GM19438 (cell line): ENCODE measurements at regions not wholly inside any gene's neighbourhood (a gene's known extent, or its start where the extent isn't known, plus 50 kb on each side); places are given as distances from the start of the nearest gene placed in this dataset.
A peak's percentile ranks its signal among the peaks of the same experiment; 100 is the strongest.
"Not testable (repeated sequence)": the region's sequence is repeated elsewhere in the genome, so short reads cannot be mapped to it uniquely, and the experiment has no call there.

ENCODE experiments used
- ATAC-seq: cut with Tn5 transposase; IDR thresholded peaks from one replicate; pipeline ENCODE4 v1.9.1; 2021; ENCODE audit warnings: low read depth; ENCODE audit not compliant: unreplicated experiment

DNA sequence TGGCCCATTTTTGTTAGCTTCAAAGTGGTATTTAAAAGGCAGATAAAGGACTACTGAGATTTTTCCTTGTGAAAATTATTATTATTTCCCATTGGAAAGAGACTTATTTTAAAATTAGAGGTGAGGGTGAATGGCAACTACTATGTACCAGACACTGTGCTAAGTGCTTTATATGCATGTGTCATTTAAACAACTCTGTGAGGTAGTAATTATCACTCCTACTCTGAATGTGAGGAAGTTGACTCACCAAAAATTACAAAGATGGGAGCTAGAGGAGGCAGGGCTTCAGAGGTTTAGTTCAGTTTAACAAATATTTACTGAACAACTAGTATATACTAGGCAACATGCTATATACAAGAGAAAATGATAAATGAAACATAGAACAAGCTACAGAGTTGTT is 78.2 kb downstream of the MSL3 start:
- ATAC-seq = no peak

DNA sequence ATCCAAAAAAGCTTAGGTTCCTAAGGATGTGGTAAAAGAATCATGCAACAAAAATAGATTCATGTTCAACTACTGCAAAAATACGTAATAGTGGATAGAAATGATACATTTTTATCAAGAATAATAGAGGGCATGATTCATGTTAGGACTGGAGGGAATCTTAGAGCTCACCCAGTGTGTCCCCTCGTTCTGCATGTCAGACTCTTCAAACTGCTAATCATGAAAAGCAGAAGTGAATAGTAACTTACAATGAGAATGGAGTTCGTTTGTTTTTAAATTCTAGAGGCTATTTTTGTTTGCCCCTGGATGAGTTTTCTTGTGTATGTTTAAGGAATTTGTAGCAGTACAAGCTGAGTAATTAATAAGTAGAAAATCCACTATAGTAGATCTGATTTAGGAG is 79.4 kb downstream of the MSL3 start:
- no peak for ATAC-seq

DNA sequence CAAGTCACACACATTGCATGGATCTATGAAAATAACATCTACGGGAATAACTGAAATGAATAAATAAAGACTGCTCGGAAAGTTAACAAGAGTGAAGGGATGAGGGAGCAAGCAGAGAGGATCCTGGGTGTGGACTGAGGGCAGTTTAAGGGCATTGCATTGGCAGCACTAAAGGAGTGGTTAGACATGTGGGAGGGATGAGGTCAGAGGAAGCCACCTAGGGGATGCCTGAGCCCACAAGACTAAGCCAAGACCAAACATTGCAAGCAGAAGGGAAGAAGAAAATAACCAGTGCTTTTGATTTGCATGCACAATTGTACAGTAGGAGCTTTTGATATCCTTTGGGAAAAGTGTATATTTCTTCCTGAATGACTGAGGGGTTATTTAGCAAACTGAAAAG is 106.1 kb downstream of the MSL3 start:
- ATAC-seq = no peak

DNA sequence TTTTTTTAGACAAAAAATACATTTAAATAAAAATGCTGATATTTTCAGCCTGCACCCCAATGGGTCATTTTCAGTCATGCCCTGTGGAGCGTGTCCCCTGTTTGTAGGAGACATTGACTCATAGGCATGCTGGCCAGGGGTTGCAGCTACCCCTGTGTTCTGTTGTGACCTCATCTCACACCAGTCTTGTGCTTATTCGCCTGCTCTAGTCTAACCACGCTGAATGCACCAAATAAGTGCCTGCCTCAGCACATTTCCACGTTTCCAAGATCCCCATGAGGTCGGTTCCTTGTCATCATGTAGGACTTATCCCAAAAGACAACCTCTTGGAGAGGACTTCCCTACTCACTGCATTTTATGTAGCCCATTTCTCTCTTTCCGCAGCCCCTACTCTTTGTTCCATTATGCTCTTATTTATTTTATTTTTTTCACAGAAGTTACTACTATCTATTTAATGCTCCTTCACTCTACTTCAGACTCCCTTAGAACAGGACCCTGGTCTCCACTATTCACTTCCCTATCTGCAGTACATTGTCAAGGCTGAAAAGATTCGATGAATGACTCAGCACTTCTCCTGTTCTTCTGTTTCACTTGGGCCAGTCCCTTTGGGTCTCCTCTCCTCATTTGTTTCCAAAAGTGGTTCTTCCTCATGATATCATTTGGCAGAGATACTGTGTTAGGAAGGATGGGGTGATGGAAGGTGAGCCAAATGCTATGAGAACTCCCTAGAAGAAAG is 109.7 kb downstream of the MSL3 start:
- ATAC-seq = no peak

DNA sequence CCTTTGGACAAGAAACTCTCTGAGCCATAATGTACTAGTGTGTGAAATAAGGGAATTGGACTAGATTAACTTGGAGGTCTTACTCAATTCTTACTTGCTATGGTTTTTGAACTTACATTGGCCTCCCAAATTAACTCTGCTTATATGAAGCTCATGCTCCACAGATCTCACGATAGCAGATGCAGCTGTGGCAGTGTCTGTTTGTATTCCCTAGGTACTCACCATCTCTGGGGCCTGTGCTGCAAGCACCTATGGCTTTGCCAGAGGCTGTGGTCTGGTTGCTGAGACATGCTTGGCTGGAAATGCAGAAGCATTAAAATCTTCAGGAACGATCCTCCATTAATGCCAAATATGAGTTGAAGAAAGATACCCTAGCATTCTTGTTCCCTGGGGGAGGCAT is 112.8 kb downstream of the MSL3 start:
- no peak for ATAC-seq

DNA sequence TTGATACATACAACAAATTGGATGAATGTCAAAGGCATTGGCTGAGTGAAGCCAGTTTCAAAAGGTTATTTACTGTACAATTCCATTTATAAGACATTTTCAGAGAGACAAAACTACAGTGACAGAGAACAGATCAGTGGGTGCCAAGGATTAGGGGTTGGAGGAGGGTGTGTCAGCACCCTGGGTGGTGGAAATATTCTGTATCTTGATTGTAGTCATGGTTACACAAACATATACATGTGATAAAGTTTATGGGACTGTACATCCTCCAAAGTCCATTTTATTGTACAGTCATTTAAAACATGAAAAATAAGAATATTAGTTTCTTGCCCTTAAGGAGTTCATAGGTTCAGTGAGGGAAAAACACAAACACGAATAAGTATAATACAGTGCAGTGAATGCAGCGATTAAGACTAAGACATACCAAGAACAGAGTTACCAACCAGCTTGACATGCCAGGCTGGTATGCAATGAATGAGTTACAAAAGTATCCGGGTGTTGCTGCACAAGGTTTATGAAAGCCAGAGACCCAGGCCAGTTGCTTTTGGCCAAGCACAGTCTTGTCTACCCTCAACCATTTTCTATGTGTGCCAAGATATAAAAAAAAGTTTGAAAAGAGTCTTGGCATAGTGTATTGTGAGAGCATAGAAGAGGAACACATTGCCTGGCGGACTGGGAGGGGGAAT is 123.6 kb downstream of the MSL3 start:
- no peak for ATAC-seq

DNA sequence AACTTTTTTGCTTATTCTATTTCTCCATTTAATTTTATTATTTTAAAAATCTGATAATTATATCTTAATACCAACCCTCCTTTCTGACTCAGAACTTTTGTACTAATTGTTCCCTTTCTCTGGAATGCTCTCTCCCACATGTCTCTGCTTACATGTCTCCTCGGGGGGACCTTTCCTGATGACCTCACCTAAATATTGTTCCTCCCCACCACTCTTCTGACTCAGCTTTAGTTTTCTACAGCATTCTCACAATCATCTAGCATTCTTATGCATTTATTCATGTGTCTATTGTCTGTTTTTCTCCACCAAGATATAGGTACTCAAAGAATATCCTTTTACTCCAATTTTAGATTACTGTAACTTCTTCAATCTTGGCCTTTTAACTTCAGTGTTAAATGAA is 128.7 kb downstream of the MSL3 start:
- no peak for ATAC-seq

DNA sequence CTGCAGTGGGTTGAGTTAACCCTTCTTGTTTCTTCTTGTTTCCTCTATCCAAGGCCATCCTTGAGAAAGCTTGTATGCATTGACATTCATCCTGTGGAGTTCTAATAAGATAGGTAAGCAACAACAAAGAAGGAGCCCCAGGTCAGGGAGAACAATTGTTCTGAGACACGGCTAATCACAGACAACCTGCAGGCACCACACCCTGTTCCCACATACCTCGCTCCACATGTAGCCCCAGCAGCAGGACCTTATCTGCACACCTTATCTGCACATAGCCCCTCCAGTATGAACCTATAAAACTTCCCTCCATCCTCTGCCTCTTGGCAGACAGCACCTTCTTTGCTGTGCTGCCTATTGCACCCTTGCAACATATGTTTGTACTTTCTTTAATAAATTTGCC is 129.1 kb downstream of the MSL3 start:
- no peak for ATAC-seq

DNA sequence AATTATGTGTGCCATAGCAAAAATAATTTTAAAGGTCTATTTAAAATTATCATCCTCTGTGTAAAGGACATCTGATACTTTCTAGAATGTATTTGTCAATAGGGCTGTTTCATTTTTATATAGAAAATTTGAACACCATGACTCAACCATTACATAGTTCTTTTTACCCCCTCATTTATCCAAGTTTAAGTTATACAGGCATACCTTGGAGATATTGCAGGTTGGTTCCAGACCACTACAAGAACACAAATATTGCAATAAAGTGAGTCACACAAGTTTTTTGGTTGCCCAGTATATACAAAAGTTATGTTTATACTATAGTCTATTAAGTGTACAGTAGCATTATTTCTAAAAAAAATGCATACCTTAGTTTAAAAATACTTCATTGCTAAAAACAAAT is 130.4 kb downstream of the MSL3 start:
- ATAC-seq = no peak

DNA sequence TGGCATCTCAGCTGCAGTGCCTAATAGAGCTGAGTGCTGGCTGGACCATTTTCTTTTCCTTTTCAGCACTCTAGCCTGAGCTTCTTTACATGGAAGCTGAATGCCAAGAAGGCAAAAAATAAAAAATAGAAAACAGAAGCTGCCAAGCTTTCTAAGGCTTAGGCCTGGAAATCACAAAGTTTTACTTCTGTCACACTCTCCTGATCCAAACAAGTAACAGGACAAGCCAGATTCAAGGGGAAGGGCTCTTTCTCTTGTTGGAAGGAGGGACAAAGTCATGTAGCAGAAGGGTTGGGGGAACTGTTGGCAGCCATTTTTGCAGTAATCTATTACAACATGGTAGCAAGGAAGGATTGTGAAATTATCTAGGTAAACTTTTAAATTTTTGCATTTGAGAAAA is 131.8 kb downstream of the MSL3 start:
- no peak for ATAC-seq

DNA sequence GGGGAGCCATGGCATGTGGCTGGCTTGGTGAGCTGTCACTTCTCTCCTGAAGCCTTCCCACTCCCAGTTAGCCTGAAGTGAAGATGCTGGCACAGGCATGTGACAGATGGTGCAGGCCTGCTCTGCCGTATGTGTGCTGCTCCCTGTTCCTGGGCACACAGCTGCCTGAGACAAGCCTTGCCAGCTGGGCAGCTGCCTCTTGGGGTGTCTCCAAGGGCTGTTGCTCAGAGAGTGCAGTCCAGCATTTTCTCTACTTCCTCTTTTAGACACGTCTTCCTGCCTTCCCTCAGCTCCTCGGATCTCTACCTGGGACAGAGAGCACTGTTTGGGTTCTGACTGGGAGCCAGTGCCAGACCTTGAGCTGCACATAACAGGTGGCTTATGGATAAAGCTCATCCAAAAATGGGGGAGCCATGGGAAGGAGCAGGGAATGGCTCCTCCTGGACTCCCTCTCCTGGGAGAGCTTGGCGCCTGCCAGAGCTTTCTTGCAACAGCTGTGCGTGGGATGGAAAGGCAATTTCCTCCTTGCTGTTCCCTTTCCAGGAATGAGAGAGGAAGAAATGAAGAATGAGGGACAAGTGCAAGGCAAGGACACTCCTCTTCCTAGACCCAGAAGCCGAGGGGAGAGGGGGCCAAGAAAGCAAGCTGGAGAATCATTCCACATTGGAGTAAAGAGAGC is 132.9 kb downstream of the MSL3 start:
- no peak for ATAC-seq

DNA sequence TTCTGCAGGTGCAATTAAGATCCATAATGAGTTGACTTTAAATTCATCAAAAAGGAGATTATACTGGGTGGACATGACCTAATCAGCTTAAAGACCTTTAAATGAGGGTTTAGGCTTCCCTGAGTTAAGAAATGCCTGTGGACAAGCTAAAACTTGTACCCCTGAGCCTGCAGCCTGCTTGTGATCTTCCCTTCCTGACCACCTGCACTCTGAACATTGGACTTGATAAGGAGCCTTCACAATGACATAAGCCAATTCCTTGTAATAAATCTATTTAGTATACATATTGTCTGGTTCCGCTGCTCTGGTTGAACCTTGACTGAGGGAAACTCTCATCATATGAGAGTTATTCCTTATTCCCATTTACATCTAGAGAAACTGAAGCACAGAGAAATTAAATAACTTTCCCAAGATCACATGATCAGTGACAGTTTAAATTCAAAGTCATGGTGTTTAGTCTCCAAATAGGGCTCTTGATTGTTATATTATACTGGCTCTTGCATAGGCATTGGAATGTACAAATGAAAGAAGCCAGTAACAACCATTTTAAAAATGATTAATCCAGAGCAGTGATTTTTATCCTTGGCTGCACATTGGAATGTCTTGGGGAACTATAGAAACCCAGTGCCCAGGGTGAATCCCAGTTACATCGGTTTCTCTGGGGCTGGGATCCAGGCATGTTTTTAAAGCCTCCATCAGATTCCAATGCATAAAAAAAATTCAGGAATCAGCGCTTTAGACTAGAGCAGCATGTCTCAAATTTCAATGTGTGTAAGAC is 136.1 kb downstream of the MSL3 start:
- no peak for ATAC-seq

DNA sequence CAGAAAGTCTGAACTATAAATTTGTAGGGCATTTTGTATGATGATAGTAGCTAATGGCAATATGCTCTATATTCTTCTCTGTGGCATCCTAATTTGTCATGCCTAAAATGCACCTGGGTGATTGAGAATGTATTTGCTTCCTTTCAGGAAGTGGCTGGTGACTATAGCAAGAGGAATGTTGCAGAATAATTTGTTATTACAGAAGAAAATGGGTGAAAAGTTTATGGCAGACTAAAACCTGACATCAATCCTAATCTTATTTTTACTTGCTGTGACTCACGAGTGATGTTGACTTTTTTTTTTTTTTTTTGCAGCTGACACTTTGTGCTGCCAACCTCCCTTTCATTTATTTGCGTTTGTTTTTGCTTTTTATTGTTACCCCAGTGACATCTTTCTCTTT is 141.1 kb downstream of the MSL3 start:
- no peak for ATAC-seq

DNA sequence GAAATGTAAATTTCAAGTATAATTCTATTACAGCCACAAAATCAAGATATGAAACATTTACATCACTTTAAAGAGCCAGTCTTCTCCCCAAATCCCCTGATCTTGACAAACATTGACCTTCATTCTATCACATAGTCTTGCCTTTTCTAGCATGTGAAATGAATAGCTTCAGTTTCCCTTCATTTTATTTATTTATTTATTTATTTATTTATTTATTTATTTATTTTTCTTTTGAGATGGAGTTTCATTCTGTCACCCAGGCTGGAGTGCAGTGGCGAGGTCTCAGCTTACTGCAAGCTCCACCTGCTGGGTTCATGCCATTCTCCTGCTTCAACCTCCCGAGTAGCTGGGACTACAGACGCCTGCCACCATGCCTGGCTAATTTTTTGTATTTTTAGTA is 147.9 kb downstream of the MSL3 start:
- not testable (repeated sequence) for ATAC-seq

DNA sequence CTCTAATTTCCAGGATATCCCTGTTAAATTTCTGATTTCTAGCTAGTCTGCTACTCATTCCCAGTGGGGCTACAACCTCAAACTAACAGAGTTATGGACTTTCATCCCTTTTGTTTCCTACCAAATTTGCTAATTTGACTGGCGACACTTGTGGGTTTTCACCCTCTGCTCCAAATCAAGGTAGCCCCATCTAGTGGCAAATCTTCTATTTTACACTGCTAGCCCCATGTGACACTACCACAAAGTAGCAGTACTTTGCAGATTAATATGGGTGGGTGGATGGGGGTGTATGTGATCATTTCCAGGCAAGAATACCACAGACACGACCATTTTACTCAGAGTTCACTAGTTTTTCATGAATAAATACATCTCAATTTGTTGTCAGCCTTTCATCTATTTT is 150.3 kb downstream of the MSL3 start:
- peak; percentile 87 for ATAC-seq

DNA sequence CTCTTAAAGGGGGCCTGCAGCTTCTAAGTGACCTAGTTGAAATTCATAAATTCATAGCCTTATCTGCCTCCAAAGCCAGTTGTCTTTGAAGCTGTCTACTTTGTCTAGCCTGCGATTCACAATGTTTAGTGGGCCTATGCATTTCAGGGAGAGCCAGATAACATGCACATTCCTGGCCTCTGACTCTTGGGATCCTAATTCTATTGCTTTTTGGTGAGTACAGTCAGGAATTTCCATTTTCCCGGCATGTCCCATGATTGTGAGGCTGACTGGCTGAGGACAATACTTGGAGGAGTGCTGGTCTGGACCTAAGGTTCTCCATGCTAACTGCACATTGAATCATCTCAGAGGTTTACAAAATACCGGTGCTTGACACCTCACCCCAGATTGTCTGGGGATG is 155.0 kb downstream of the MSL3 start:
- ATAC-seq = no peak

DNA sequence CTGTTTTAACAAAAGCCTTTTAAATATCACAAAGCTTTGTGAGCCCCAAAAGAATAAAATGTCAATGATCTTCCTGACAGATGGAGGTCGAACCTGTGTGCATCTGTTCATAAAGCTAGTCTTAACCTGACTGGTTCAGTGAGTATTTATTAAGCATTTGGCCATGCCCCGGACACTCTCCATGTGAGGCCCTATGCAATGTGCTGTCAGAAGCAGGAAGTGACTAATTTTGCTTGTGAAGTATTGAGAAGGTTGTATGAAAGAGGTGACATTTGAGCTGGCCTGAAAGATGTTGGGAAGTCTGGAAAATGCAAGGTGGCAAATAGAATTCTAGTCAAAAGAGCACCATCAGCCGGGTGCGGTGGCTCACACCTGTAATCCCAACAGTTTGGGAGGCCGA is 171.4 kb downstream of the MSL3 start:
- ATAC-seq = no peak

DNA sequence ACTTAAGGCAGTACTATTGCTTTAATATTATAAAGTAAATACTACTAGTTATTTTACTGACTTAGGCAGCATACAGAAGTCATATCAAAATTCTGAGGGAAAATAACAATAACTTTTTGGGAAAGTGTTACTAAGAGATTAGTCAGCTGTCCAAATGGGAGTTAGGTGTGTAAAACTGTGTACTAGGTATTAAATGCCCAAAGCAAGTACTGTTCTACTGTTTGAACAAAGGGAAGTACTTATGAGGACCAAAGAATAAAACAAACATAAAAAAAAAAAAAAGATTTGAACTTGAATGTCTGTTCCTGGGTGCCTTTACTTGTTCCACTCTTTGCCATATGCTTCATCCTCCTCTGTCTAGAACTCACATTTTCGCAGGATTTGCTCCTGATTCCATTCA is 174.4 kb downstream of the MSL3 start:
- ATAC-seq = no peak

DNA sequence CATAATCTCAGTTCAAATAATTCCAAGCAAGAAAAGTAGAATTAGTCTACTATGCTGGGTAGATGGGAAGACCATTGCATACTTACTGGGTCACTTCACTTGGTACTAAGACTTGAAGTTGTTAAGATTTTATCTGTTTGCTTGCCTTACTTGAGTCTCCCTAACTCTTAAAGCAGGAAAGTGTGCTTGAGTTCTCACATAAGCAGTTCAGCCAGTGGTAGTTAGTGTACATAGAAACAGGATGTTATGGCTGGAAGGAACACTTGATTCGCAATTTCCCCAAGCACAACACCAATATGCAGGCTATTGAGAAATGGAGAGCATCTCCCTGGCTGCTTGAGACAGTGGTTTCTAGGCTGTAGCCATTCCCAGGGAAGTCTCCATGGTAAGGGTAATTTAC is 176.1 kb downstream of the MSL3 start:
- no peak for ATAC-seq

DNA sequence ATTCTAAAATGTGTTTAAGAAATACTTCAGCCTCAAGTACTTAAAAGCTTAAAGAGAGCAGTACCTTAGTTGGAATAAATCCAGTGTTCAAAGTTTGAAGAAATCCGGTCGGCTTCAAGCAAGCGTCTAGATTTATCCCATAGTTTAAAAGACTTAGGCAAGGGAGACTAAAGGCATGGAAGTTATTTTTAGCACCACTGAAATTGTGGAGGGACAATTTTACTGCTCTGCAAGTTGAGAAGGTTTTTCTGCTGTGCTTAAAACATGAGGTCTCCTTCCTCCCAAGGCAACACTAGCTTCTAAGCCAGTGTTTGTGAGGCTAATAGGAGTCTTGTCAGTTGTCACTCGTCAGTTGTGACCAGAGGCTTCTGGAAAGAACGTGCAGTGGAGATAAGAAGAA is 183.5 kb downstream of the MSL3 start:
- ATAC-seq = no peak

DNA sequence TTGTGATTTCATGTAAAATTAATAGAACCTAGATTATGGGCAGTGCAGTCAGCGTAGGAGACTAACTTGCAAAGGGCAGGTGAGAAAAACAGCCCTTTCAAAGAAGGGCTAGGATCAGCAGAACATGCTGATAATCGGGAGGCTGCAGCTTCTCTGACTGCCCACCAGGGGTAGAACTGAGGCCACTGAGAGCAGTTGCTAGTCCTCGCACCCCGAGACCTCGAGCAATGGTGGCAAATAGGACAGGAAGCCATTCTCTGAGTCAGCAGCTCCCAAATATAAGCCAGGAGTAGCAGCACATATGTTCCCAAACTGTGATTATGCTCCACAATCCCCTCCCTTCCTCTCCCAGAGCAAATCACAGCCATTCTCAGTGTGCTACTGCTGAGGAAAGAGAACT is 186.5 kb downstream of the MSL3 start:
- no peak for ATAC-seq
